ENCODE measurements at regions not wholly inside any gene's neighbourhood (a gene's known extent, or its start where the extent isn't known, plus 50 kb on each side); places are given as distances from the start of the nearest gene placed in this dataset.

DNA sequence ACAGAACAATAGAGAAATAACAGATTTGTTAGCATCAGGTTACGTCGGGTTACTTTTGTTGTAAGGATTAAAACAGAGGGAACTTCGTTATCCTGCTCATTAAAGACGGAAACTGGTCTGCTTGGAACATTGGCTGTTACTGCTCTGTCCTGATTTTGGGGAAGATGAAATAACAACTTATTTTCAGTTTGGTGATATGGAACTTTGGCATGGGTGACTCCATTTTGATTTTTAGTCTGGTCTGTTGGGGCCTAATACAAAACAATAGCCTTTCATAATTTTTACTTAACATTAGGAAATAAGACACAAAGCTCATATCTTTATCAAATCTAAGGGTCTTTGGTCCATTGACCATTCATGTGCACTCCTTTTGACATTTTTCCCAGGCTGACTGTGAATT is 220.5 kb upstream of the DUSP10 start:
- TF ChIP-seq ZNF274 (IDR thresholded peaks at IDR 0.05; ENCODE audit: low read depth, low read length) (no peak), YY1 (IDR thresholded peaks at IDR 0.05; ENCODE audit: insufficient read depth, insufficient read length) (no peak)

Measured in NT2/D1 (cell line).